Lower lobe of right lung (tissue), 2 donors: ENCODE measurements at regions not wholly inside any gene's neighbourhood (a gene's known extent, or its start where the extent isn't known, plus 50 kb on each side); places are given as distances from the start of the nearest gene placed in this dataset.

Source experiments
- ATAC-seq, 2 donors: fragments of 200-7000 bp; cut with Tn5 transposase; one replicate each; pipeline ENCODE4 v1.9.1; 2020 to 2022; ENCODE audit warnings: mild to moderate bottlenecking in 2 of 2, moderate library complexity in 2 of 2
- DNase-seq: peaks from one replicate; pipeline ENCODE4 v3.0.0-alpha.2; 2020
- H3K27ac ChIP-seq: fragments of 200-600 bp; one replicate; pipeline ENCODE4 v1.8.0; 2022
- H3K27me3 ChIP-seq: fragments of 200-600 bp; one replicate; pipeline ENCODE4 v1.8.0; 2022; ENCODE audit warnings: low read depth
- H3K36me3 ChIP-seq: fragments of 200-600 bp; one replicate; pipeline ENCODE4 v1.8.0; 2022; ENCODE audit warnings: mild to moderate bottlenecking
- H3K4me1 ChIP-seq: fragments of 200-600 bp; one replicate; pipeline ENCODE4 v1.8.0; 2022
- H3K4me3 ChIP-seq: fragments of 200-600 bp; one replicate; pipeline ENCODE4 v1.8.0; 2022; ENCODE audit warnings: mild to moderate bottlenecking
- H3K9me3 ChIP-seq: fragments of 200-600 bp; one replicate; pipeline ENCODE4 v1.8.0; 2022
- intact Hi-C: fragments of 100-400 bp; cut with DNase I; formaldehyde crosslinking; loops from one replicate; pipeline ENCODE4 v1.11.0; 2022
- TF ChIP-seq, protein P1 (sequence below): fragments of 200-600 bp; IDR thresholded peaks from one replicate; pipeline ENCODE4 v1.8.0; 2022; ENCODE audit warnings: antibody characterized with exemption, mild to moderate bottlenecking
- donor health status: DM: no; HTN: yes; CAD: no; lungs with severe emphysema.

DNA sequence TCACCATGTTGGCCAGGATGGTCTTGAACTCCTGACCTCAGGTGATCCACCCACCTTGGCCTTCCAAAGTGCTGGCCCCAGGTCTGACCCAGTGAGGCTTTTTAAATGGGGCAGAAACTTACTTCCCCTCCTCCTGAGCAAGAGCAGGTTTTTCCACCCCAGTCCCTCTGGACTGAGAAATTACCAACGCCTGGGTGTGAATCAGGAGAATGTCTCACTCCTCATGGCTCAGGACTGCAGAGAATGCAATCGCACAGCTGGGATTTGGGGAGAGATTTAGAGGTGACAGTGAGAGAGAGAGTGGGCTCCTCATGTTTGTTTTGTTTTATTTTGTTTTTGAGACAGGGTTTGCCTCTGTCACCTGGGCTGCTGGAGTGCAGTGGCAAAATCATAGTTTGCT is 203.6 kb downstream of the RAB11FIP4 start:
- H3K4me3 ChIP-seq = no peak overlapping the region
- H3K36me3 ChIP-seq = no peaks in the 10 kb centered on the region
- DNase-seq (no peak), ATAC-seq (no peak)
- intact Hi-C loops = no loop called here
- H3K27me3 ChIP-seq = no peaks in the 10 kb centered on the region
- H3K9me3 ChIP-seq = no peaks in the 10 kb centered on the region
- H3K4me1 ChIP-seq = peaks cover 14% of the 10 kb centered on the region
- TF ChIP-seq, protein P1, sequence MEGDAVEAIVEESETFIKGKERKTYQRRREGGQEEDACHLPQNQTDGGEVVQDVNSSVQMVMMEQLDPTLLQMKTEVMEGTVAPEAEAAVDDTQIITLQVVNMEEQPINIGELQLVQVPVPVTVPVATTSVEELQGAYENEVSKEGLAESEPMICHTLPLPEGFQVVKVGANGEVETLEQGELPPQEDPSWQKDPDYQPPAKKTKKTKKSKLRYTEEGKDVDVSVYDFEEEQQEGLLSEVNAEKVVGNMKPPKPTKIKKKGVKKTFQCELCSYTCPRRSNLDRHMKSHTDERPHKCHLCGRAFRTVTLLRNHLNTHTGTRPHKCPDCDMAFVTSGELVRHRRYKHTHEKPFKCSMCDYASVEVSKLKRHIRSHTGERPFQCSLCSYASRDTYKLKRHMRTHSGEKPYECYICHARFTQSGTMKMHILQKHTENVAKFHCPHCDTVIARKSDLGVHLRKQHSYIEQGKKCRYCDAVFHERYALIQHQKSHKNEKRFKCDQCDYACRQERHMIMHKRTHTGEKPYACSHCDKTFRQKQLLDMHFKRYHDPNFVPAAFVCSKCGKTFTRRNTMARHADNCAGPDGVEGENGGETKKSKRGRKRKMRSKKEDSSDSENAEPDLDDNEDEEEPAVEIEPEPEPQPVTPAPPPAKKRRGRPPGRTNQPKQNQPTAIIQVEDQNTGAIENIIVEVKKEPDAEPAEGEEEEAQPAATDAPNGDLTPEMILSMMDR = no peak
- H3K27ac ChIP-seq = no peak overlapping the region

DNA sequence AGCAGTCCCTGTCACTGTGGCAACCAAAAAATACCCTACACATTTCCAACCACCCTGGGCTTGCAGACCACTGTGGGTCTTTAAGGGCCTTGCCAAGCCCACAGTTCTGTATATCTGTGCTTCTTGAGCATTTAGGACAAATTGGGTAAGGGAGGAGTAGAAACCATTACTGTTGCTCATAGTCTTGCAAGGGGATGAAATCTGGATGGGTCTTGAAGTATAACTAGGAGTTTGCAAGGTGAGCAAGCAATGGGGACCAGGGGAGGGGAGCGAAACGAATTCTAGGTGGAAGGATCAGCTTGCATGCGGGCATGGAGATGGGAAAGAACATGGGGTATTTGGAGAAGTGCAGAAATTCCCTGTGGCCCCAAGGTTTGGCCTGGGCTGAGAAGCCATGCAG is 202.9 kb downstream of the RAB11FIP4 start:
- H3K4me3 ChIP-seq = no peak overlapping the region
- H3K27me3 ChIP-seq = no peaks in the 10 kb centered on the region
- peaks cover 14% of the 10 kb centered on the region for H3K4me1 ChIP-seq
- TF ChIP-seq, protein P1 = no peak
- DNase-seq = no peak
- no peak for ATAC-seq
- no peak overlapping the region for H3K27ac ChIP-seq
- H3K9me3 ChIP-seq = no peaks in the 10 kb centered on the region
- no peaks in the 10 kb centered on the region for H3K36me3 ChIP-seq
- intact Hi-C loops = no loop called here

DNA sequence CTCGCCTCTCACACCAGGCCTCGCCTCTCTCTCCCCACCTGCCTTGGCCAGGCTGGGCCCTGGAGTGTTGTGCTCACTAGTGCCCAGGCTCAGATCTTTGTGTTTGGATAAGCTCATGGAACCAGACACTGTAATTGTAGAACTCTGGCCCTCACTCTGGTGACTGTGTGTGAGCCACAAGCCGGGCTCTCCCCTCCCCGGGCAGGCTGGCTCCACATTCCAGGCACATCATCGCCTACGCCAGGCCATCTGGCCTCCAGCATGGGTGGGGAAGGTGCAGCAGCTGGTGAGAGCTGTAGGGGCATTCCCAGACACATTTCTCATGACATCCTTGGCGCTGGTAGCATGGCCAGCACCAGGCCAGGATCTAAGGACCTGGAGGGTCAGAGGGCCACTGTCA is 202.3 kb downstream of the RAB11FIP4 start:
- H3K4me1 ChIP-seq = peaks cover 14% of the 10 kb centered on the region
- no peaks in the 10 kb centered on the region for H3K36me3 ChIP-seq
- H3K9me3 ChIP-seq = no peaks in the 10 kb centered on the region
- TF ChIP-seq, protein P1 = no peak
- DNase-seq = no peak
- intact Hi-C loops = no loop called here
- no peak for ATAC-seq
- no peak overlapping the region for H3K27ac ChIP-seq
- no peak overlapping the region for H3K4me3 ChIP-seq
- H3K27me3 ChIP-seq = no peaks in the 10 kb centered on the region

DNA sequence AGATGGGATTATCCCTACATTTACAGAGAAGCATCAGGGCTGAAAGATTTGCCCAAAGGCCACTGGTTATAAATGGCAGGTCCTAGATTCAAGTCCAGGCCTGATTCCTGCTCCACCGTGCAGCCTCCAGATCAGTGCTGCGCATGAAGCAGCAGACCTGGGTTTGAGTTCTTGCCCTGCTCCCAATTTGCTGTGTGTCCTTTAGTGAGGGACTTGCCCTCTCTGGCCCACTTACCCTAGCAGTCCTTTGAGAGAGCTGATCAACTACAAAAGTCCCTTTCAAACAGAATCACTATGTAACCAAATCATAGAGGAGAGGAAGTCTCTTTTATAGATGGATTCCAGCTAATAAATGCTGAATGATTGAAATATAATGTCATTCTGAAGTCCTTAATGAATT is 200.4 kb downstream of the RAB11FIP4 start:
- H3K27me3 ChIP-seq = no peaks in the 10 kb centered on the region
- DNase-seq (no peak), ATAC-seq (no peak)
- H3K9me3 ChIP-seq = no peaks in the 10 kb centered on the region
- TF ChIP-seq, protein P1 = no peak
- H3K27ac ChIP-seq = no peak overlapping the region
- peaks cover 12% of the 10 kb centered on the region for H3K4me1 ChIP-seq
- H3K4me3 ChIP-seq = no peak overlapping the region
- H3K36me3 ChIP-seq = no peaks in the 10 kb centered on the region
- intact Hi-C loops = no loop called here

DNA sequence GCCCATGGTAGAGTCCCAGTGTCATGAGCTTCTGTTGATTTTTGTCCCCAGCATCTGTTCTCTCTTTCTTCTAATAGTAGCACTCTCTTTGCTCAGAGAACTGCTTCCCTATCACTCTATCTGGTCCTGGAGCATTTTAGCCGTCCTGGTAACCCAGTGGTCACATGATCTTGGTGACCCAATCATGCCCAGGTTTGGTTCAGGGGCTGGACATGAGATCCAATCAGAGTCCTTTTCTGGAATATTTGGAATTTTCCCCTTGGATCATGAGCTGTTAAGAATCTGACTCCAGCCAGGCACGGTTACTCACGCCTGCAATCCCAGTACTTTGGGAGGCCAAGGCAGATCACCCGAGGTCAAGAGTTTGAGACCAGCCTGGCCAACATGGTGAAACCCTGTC is 197.0 kb downstream of the RAB11FIP4 start:
- Histone ChIP-seq H3K4me3 (no peak overlapping the region), H3K36me3 (no peaks in the 10 kb centered on the region), H3K27ac (no peak overlapping the region), H3K9me3 (no peaks in the 10 kb centered on the region), H3K4me1 (no peaks in the 10 kb centered on the region), H3K27me3 (no peaks in the 10 kb centered on the region)
- TF ChIP-seq, protein P1 = no peak
- intact Hi-C loops = no loop called here
- ATAC-seq = no peak
- DNase-seq = no peak

DNA sequence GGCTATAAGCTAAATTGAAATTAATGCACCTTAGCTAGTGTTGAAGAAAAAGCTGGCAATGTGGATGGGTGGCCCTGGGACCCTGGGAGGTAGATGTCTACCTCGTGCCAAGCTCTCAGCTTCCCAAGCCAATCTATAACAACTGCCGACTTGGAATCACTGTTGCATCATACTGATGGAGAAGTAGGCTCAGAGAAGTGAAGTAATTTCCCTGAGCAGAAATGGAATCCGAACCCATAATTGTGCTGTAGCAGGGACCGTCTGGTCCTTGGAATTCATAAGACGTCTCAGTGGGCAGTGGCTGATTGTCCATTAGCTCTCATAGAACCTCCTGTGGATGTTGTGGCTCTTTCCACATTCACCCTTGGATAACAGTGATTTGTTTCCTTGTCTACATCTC is 196.6 kb downstream of the RAB11FIP4 start:
- no peaks in the 10 kb centered on the region for H3K27me3 ChIP-seq
- ATAC-seq (no peak), DNase-seq (no peak)
- H3K4me3 ChIP-seq = no peak overlapping the region
- H3K36me3 ChIP-seq = no peaks in the 10 kb centered on the region
- H3K27ac ChIP-seq = no peak overlapping the region
- TF ChIP-seq, protein P1 = no peak
- no peaks in the 10 kb centered on the region for H3K4me1 ChIP-seq
- intact Hi-C loops = no loop called here
- H3K9me3 ChIP-seq = no peaks in the 10 kb centered on the region
